Psoas muscle (tissue), 7 donors: ENCODE measurements at regions not wholly inside any gene's neighbourhood (a gene's known extent, or its start where the extent isn't known, plus 50 kb on each side); places are given as distances from the start of the nearest gene placed in this dataset.

Experiments used
- ATAC-seq, 4 donors: fragments of 200-7000 bp; cut with Tn5 transposase; one replicate each; pipeline ENCODE4 v1.9.1; 2020; ENCODE audit warnings: moderate library complexity in 3 of 4, mild to moderate bottlenecking in 2 of 4
- DNase-seq, 2 donors: peaks; one replicate each; pipeline ENCODE4 v3.0.0-alpha.2; 2020
- H3K27ac ChIP-seq: fragments of 200-600 bp; one replicate; pipeline ENCODE4 v1.8.0; 2022
- H3K27me3 ChIP-seq, 3 donors: fragments of 200-600 bp in 1 of 3; one replicate each; pipeline versions ENCODE4 v1.6.1 to v1.8.0; 2013 to 2022; ENCODE audit warnings: low read length in 2 of 3, mild to moderate bottlenecking in 2 of 3, moderate library complexity in 1 of 3; ENCODE audit not compliant: insufficient read depth in 3 of 3
- H3K36me3 ChIP-seq, 2 donors: fragments of 200-600 bp in 1 of 2; one replicate each; pipeline versions ENCODE4 v1.6.1 to v1.8.0; 2013 to 2022; ENCODE audit warnings: low read depth in 1 of 2, mild to moderate bottlenecking in 1 of 2, moderate library complexity in 1 of 2; ENCODE audit not compliant: insufficient read depth in 1 of 2
- H3K4me1 ChIP-seq: fragments of 200-600 bp; one replicate; pipeline ENCODE4 v1.8.0; 2022
- H3K4me3 ChIP-seq: fragments of 200-600 bp; one replicate; pipeline ENCODE4 v1.8.0; 2022; ENCODE audit warnings: mild to moderate bottlenecking
- H3K9me3 ChIP-seq: fragments of 200-600 bp; one replicate; pipeline ENCODE4 v1.8.0; 2022
- CTCF ChIP-seq: fragments of 200-600 bp; IDR thresholded peaks from one replicate; pipeline ENCODE4 v1.8.0; 2022; ENCODE audit warnings: antibody characterized with exemption
- WGBS, 3 donors: extraction: QIAGEN DNeasy Blood & Tissue Kit; methylation state at CpG; one replicate each; pipeline versions ENCODE4 v1.1.6 to v1.1.7; 2013; 5-methylcytosine and 5-hydroxymethylcytosine counted together
- intact Hi-C, 2 donors: fragments of 100-400 bp; cut with DNase I; formaldehyde crosslinking; loops; one replicate each; pipeline versions ENCODE4 v1.11.0 to v1.14.2; 2022
- donor health status: healthy with polysubstance abuse.
- donor health status: DM: no; HTN: no; CAD: no; lungs with moderate emphysema.
- donor health status: Bipolar disorder and iron deficiency.
- donor health status: healthy.
- donor health status: DM: yes; HTN: yes; CAD: no.
- donor health status: DM: no; HTN: no; CAD: no.
- donor health status: DM: yes; HTN: yes; CAD: no.

- DNase-seq (no peak), ATAC-seq (no peak)
- no peaks in the 10 kb centered on the region for H3K27me3 ChIP-seq
- 75 to 76% (median 75%) methylated on average over 4 of the region's 4 CpGs for WGBS, 3 donors
- H3K4me3 ChIP-seq, result no peak overlapping the region
- H3K36me3 ChIP-seq, result no peaks in the 10 kb centered on the region
- intact Hi-C loops, result no loop called here
- H3K27ac ChIP-seq, result no peak overlapping the region
- no peaks in the 10 kb centered on the region for H3K4me1 ChIP-seq
- no peak for TF ChIP-seq CTCF
- H3K9me3 ChIP-seq, result no peaks in the 10 kb centered on the region
These were observed 592.5 kb upstream of the GJE1 start for GRCh38 chr6:141540207-141540606.

- no peaks in the 10 kb centered on the region for H3K36me3 ChIP-seq
- no peaks in the 10 kb centered on the region for H3K27me3 ChIP-seq
- H3K9me3 ChIP-seq, result no peaks in the 10 kb centered on the region
- no peak for DNase-seq
- no peak overlapping the region for H3K27ac ChIP-seq
- intact Hi-C loops, result no loop called here
- no peak for ATAC-seq
- no peaks in the 10 kb centered on the region for H3K4me1 ChIP-seq
- 90 to 95% (median 94%) methylated on average over 1 of the region's 1 CpG for WGBS, 3 donors
- no peak for TF ChIP-seq CTCF
- H3K4me3 ChIP-seq, result no peak overlapping the region
These were observed 593.1 kb upstream of the GJE1 start for GRCh38 chr6:141539617-141540016.

GRCh38 chr6:141532211-141532610 is 600.5 kb upstream of the GJE1 start:
- Histone ChIP-seq H3K36me3 (no peaks in the 10 kb centered on the region), H3K27me3 (no peaks in the 10 kb centered on the region), H3K27ac (no peak overlapping the region), H3K4me3 (no peak overlapping the region), H3K9me3 (no peaks in the 10 kb centered on the region), H3K4me1 (no peaks in the 10 kb centered on the region)
- ATAC-seq, result no peak
- TF ChIP-seq CTCF, result no peak
- intact Hi-C loops, result no loop called here
- 25 to 30% (median 28%) methylated on average over 2 of the region's 2 CpGs for WGBS, 3 donors
- DNase-seq, result no peak

GRCh38 chr6:141531040-141531439 is 601.7 kb upstream of the GJE1 start:
- Histone ChIP-seq H3K36me3 (no peaks in the 10 kb centered on the region), H3K9me3 (no peaks in the 10 kb centered on the region), H3K4me3 (no peak overlapping the region), H3K27me3 (no peaks in the 10 kb centered on the region), H3K27ac (no peak overlapping the region), H3K4me1 (no peaks in the 10 kb centered on the region)
- no peak for TF ChIP-seq CTCF
- ATAC-seq (no peak), DNase-seq (no peak)
- intact Hi-C loops, result no loop called here
- WGBS, 3 donors, result 94 to 96% (median 95%) methylated on average over 5 of the region's 5 CpGs

GRCh38 chr6:141528596-141528995 is 604.1 kb upstream of the GJE1 start:
- ATAC-seq (no peak), DNase-seq (no peak)
- no peak overlapping the region for H3K4me3 ChIP-seq
- H3K27ac ChIP-seq, result no peak overlapping the region
- no peaks in the 10 kb centered on the region for H3K36me3 ChIP-seq
- H3K9me3 ChIP-seq, result no peaks in the 10 kb centered on the region
- H3K4me1 ChIP-seq, result no peaks in the 10 kb centered on the region
- intact Hi-C loops, result no loop called here
- H3K27me3 ChIP-seq, result no peaks in the 10 kb centered on the region
- no peak for TF ChIP-seq CTCF
- 66 to 76% (median 68%) methylated on average over 1 of the region's 1 CpG for WGBS, 3 donors
